HG02571 (cell line): ENCODE measurements at regions not wholly inside any gene's neighbourhood (a gene's known extent, or its start where the extent isn't known, plus 50 kb on each side); places are given as distances from the start of the nearest gene placed in this dataset.

Source experiments
- ATAC-seq: cut with Tn5 transposase; IDR thresholded peaks from one replicate; pipeline ENCODE4 v1.9.1; 2021; ENCODE audit warnings: mild to moderate bottlenecking, moderate library complexity; ENCODE audit not compliant: unreplicated experiment

- no peak for ATAC-seq
These were observed 467.5 kb upstream of the CHST9 start for GRCh38 chr18:27652480-27653121.

GRCh38 chr18:27649621-27650020 lies 464.5 kb upstream of the CHST9 start:
- ATAC-seq, result no peak

GRCh38 chr18:27645929-27646328 lies 460.8 kb upstream of the CHST9 start:
- ATAC-seq, result no peak

GRCh38 chr18:27636576-27637085 lies 451.5 kb upstream of the CHST9 start:
- no peak for ATAC-seq

GRCh38 chr18:27632706-27633105 lies 447.6 kb upstream of the CHST9 start:
- no peak for ATAC-seq

GRCh38 chr18:27627927-27628326 lies 442.8 kb upstream of the CHST9 start:
- ATAC-seq, result no peak

- ATAC-seq, result no peak
These were observed 436.3 kb upstream of the CHST9 start for GRCh38 chr18:27621236-27621890.

- no peak for ATAC-seq
These were observed 434.8 kb upstream of the CHST9 start for GRCh38 chr18:27619906-27620305.

GRCh38 chr18:27619090-27619772 lies 434.1 kb upstream of the CHST9 start:
- ATAC-seq, result no peak

GRCh38 chr18:27616324-27616723 lies 431.2 kb upstream of the CHST9 start:
- ATAC-seq, result no peak

- ATAC-seq, result no peak
These were observed 430.1 kb upstream of the CHST9 start for GRCh38 chr18:27614951-27615844.

- no peak for ATAC-seq
These were observed 424.1 kb upstream of the CHST9 start for GRCh38 chr18:27609221-27609620.

GRCh38 chr18:27608742-27609141 lies 423.6 kb upstream of the CHST9 start:
- no peak for ATAC-seq

GRCh38 chr18:27608174-27608573 lies 423.1 kb upstream of the CHST9 start:
- ATAC-seq, result no peak

GRCh38 chr18:27606741-27607140 lies 421.6 kb upstream of the CHST9 start:
- ATAC-seq, result no peak

- peak; percentile 69 for ATAC-seq
These were observed 420.2 kb upstream of the CHST9 start for GRCh38 chr18:27605107-27605834.

GRCh38 chr18:27604583-27604982 lies 419.5 kb upstream of the CHST9 start:
- no peak for ATAC-seq

- ATAC-seq, result no peak
These were observed 417.0 kb upstream of the CHST9 start for GRCh38 chr18:27602092-27602491.

GRCh38 chr18:27600245-27600644 lies 415.1 kb upstream of the CHST9 start:
- no peak for ATAC-seq

- ATAC-seq, result peak; percentile 83
These were observed 414.2 kb upstream of the CHST9 start for GRCh38 chr18:27599202-27599829.
